GM23338 (cell line): ENCODE measurements at regions not wholly inside any gene's neighbourhood (a gene's known extent, or its start where the extent isn't known, plus 50 kb on each side); places are given as distances from the start of the nearest gene placed in this dataset.

Source experiments
- ATAC-seq: fragments of 200-7000 bp; cut with Tn5 transposase; 3 replicates; pipeline ENCODE4 v1.9.1; 2020
- DNase-seq: peaks from one replicate; pipeline ENCODE4 v3.0.0-alpha.2; 2015; ENCODE audit warnings: low spot score
- H2AFZ ChIP-seq: fragments of 200-600 bp; sonication (generic); 2 replicates; pipeline ENCODE4 v1.8.0; 2016; ENCODE audit warnings: antibody characterized with exemption, mild to moderate bottlenecking, moderate library complexity
- H3F3A ChIP-seq: fragments of 200-600 bp; sonication (generic); replicated peaks from 2 replicates; pipeline ENCODE4 v1.8.0; 2017; ENCODE audit warnings: antibody characterized with exemption, mixed run types, low read depth
- H3K27ac ChIP-seq: fragments of 200-600 bp; sonication (generic); 2 replicates; pipeline ENCODE4 v1.6.1; 2016; ENCODE audit warnings: low read depth
- H3K27me3 ChIP-seq: fragments of 200-600 bp; sonication (generic); 2 replicates; pipeline ENCODE4 v1.8.0; 2016; ENCODE audit warnings: mild to moderate bottlenecking, mixed run types, moderate library complexity; ENCODE audit not compliant: insufficient read depth
- H3K36me3 ChIP-seq: fragments of 200-600 bp; sonication (generic); 2 replicates; pipeline ENCODE4 v1.8.0; 2016; ENCODE audit warnings: mild to moderate bottlenecking; ENCODE audit not compliant: insufficient read depth
- H3K4me1 ChIP-seq: fragments of 200-600 bp; sonication (generic); 2 replicates; pipeline ENCODE4 v1.8.0; 2016; ENCODE audit warnings: mild to moderate bottlenecking, moderate library complexity; ENCODE audit not compliant: insufficient read depth
- H3K4me2 ChIP-seq: fragments of 200-600 bp; sonication (generic); 2 replicates; pipeline ENCODE4 v1.7.1; 2017; ENCODE audit warnings: mixed run types
- H3K4me3 ChIP-seq: fragments of 200-600 bp; sonication (generic); 2 replicates; pipeline ENCODE4 v1.6.1; 2016; ENCODE audit warnings: mixed run types
- H3K79me2 ChIP-seq: fragments of 200-600 bp; sonication (generic); replicated peaks from 2 replicates; pipeline ENCODE4 v1.8.0; 2017; ENCODE audit warnings: mild to moderate bottlenecking; ENCODE audit not compliant: insufficient read depth
- H3K9me2 ChIP-seq: fragments of 200-600 bp; sonication (generic); 2 replicates; pipeline ENCODE4 v1.8.0; 2017; ENCODE audit not compliant: insufficient read depth
- H4K20me1 ChIP-seq: fragments of 200-600 bp; sonication (generic); replicated peaks from 2 replicates; pipeline ENCODE4 v1.8.0; 2017; ENCODE audit warnings: mild to moderate bottlenecking; ENCODE audit not compliant: insufficient read depth
- H3K27ac Mint-ChIP-seq: 2 replicates; pipeline ENCODE4 v1.8.0; 2020; ENCODE audit warnings: inconsistent platforms, mild to moderate bottlenecking, moderate library complexity, mixed read lengths
- H3K27me3 Mint-ChIP-seq: 3 replicates; pipeline ENCODE4 v1.8.0; 2022; ENCODE audit warnings: low read depth, mild to moderate bottlenecking, moderate library complexity, mixed read lengths, inconsistent platforms; ENCODE audit not compliant: insufficient read depth, poor library complexity
- H3K36me3 Mint-ChIP-seq: 3 replicates; pipeline ENCODE4 v1.8.0; 2021; ENCODE audit warnings: low read depth, mild to moderate bottlenecking, inconsistent platforms, moderate library complexity, mixed read lengths
- H3K4me1 Mint-ChIP-seq: 3 replicates; pipeline ENCODE4 v1.8.0; 2020; ENCODE audit warnings: mild to moderate bottlenecking, inconsistent platforms, mixed read lengths
- H3K4me3 Mint-ChIP-seq: 3 replicates; pipeline ENCODE4 v1.8.0; 2021; ENCODE audit warnings: moderate library complexity, mild to moderate bottlenecking, inconsistent platforms, mixed read lengths
- H3K9me3 Mint-ChIP-seq: 3 replicates; pipeline ENCODE4 v1.8.0; 2020; ENCODE audit warnings: moderate library complexity, mild to moderate bottlenecking, inconsistent platforms, mixed read lengths
- CREB1 ChIP-seq: fragments of 250-450 bp; sonication (Bioruptor Pico); IDR thresholded peaks from 2 replicates; pipeline ENCODE4 v1.5.0; 2020; ENCODE audit warnings: low read depth, mild to moderate bottlenecking, moderate library complexity
- CTCF ChIP-seq, 2 experiments: fragments of 200-600 bp in 1 of 2; sonication (generic) in 1 of 2; conservative IDR thresholded peaks; 2 replicates each; pipeline versions ENCODE4 v1.5.1 to v1.6.1; 2016 to 2017; ENCODE audit warnings: antibody characterized with exemption in 2 of 2, low read depth in 2 of 2, mild to moderate bottlenecking in 2 of 2, moderate library complexity in 1 of 2
- ETS1 ChIP-seq: IDR thresholded peaks from 2 replicates; pipeline ENCODE4 v1.6.1; 2016; ENCODE audit warnings: antibody characterized with exemption
- EZH2 ChIP-seq: fragments of 200-600 bp; sonication (generic); IDR thresholded peaks from one replicate; pipeline ENCODE4 v1.8.0; 2017; ENCODE audit warnings: antibody characterized with exemption, mild to moderate bottlenecking, low read depth; ENCODE audit not compliant: unreplicated experiment
- EZH2phosphoT487 ChIP-seq: fragments of 200-600 bp; sonication (generic); IDR thresholded peaks from one replicate; pipeline ENCODE4 v1.8.1; 2018; ENCODE audit warnings: antibody characterized with exemption; ENCODE audit not compliant: unreplicated experiment
- JUNB ChIP-seq: IDR thresholded peaks from one replicate; pipeline ENCODE4 v1.6.1; 2016; ENCODE audit warnings: antibody characterized with exemption; ENCODE audit not compliant: unreplicated experiment
- NANOG ChIP-seq: IDR thresholded peaks from 2 replicates; pipeline ENCODE4 v1.6.1; 2016; ENCODE audit warnings: antibody characterized with exemption, borderline replicate concordance
- POLR2AphosphoS5 ChIP-seq: IDR thresholded peaks from 2 replicates; pipeline ENCODE4 v1.6.1; 2016; ENCODE audit warnings: antibody characterized with exemption, low read depth
- REST ChIP-seq: IDR thresholded peaks from one replicate; pipeline ENCODE4 v1.6.1; 2018; ENCODE audit warnings: antibody characterized with exemption; ENCODE audit not compliant: unreplicated experiment
- STAT1 ChIP-seq: IDR thresholded peaks from one replicate; pipeline ENCODE4 v1.6.1; 2016; ENCODE audit warnings: antibody characterized with exemption; ENCODE audit not compliant: unreplicated experiment
- ZNF114 ChIP-seq: fragments of 250-450 bp; sonication (Bioruptor Pico); IDR thresholded peaks from 2 replicates; pipeline ENCODE4 v1.5.0; 2020; ENCODE audit warnings: mild to moderate bottlenecking, moderate library complexity
- ZNF331 ChIP-seq: fragments of 250-450 bp; sonication (Bioruptor Pico); IDR thresholded peaks from 2 replicates; pipeline ENCODE4 v1.5.0; 2020; ENCODE audit warnings: low read depth, mild to moderate bottlenecking, moderate library complexity

- Histone ChIP-seq H3K79me2 (no peaks in the 10 kb centered on the region), H3K4me1 (peaks cover 5% of the 10 kb centered on the region; the same call in 1 of the 2 replicates), H3K27ac (no peak overlapping the region), H3K4me2 (no peak overlapping the region), H2AFZ (no peak overlapping the region), H3K36me3 (no peaks in the 10 kb centered on the region), H3K9me2 (no peaks in the 10 kb centered on the region), H3F3A (no peaks in the 10 kb centered on the region), H3K27me3 (no peaks in the 10 kb centered on the region), H4K20me1 (no peaks in the 10 kb centered on the region), H3K4me3 (no peak overlapping the region)
- no peak overlapping the region for H3K27ac Mint-ChIP-seq
- peaks cover 22% of the 10 kb centered on the region for H3K4me1 Mint-ChIP-seq
- no peak for ATAC-seq
- DNase-seq = no peak
- peaks cover 3% of the 10 kb centered on the region for H3K27me3 Mint-ChIP-seq
- no peaks in the 10 kb centered on the region for H3K36me3 Mint-ChIP-seq
- no peaks in the 10 kb centered on the region; the same call in 2 of the 3 replicates for H3K9me3 Mint-ChIP-seq
- no peak overlapping the region for H3K4me3 Mint-ChIP-seq
- TF ChIP-seq CTCF (conservative IDR thresholded peaks at IDR 0.05; ENCODE audit: low read depth in 2 of 2) = no peak
- TF ChIP-seq STAT1 = no peak
- no peak for TF ChIP-seq CREB1
- TF ChIP-seq POLR2AphosphoS5 = no peak
These were observed 97.9 kb upstream of the CRHR1 start for GRCh38 chr17:45686250-45686649.

GRCh38 chr17:45687594-45687993 lies 96.5 kb upstream of the CRHR1 start:
- H3K27me3 Mint-ChIP-seq = peaks cover 1% of the 10 kb centered on the region
- Histone ChIP-seq H3K79me2 (no peaks in the 10 kb centered on the region), H3K4me3 (no peak overlapping the region), H3K4me1 (no peaks in the 10 kb centered on the region), H3K9me2 (no peaks in the 10 kb centered on the region), H3K4me2 (no peak overlapping the region), H3K27me3 (no peaks in the 10 kb centered on the region), H3K36me3 (no peaks in the 10 kb centered on the region), H2AFZ (no peak overlapping the region), H3K27ac (no peak overlapping the region), H3F3A (no peaks in the 10 kb centered on the region), H4K20me1 (no peaks in the 10 kb centered on the region)
- no peak overlapping the region for H3K27ac Mint-ChIP-seq
- peaks cover 9% of the 10 kb centered on the region for H3K4me1 Mint-ChIP-seq
- ATAC-seq = no peak
- no peaks in the 10 kb centered on the region for H3K36me3 Mint-ChIP-seq
- H3K9me3 Mint-ChIP-seq = no peaks in the 10 kb centered on the region; the same call in 2 of the 3 replicates
- H3K4me3 Mint-ChIP-seq = no peak overlapping the region
- no peak for DNase-seq
- no peak for TF ChIP-seq CREB1
- TF ChIP-seq ETS1 = no peak
- no peak for TF ChIP-seq STAT1
- no peak for TF ChIP-seq EZH2
- no peak for TF ChIP-seq EZH2phosphoT487
- TF ChIP-seq JUNB = no peak
- TF ChIP-seq REST = no peak
- TF ChIP-seq POLR2AphosphoS5 = no peak
- no peak for TF ChIP-seq ZNF331 (CRISPR knock-in tag)
- TF ChIP-seq ZNF114 (CRISPR knock-in tag) = no peak
- TF ChIP-seq NANOG = no peak
